Naive thymus-derived CD4-positive, alpha-beta T cell (primary cell): ENCODE measurements at regions not wholly inside any gene's neighbourhood (a gene's known extent, or its start where the extent isn't known, plus 50 kb on each side); places are given as distances from the start of the nearest gene placed in this dataset.

Experiments
- ATAC-seq: fragments of 150-1000 bp; cut with Tn5 transposase; 2 replicates; pipeline ENCODE4 v1.10.0; 2021; ENCODE audit warnings: mild to moderate bottlenecking, moderate library complexity
- CTCF ChIA-PET: fragments of 350-600 bp; sonication (Branson Sonifier 250); formaldehyde crosslinking; loops from one replicate; lab custom pipeline; 2021; ENCODE audit warnings: antibody characterized with exemption; lab: Charles Lee
- POLR2A ChIA-PET: fragments of 350-600 bp; sonication (Branson Sonifier 250); formaldehyde crosslinking; loops from one replicate; lab custom pipeline; 2021; ENCODE audit warnings: antibody characterized with exemption, inconsistent platforms; lab: Charles Lee
- DNase-seq, 9 donors: peaks; one replicate each; pipeline versions ENCODE4 v3.0.0 to v3.0.0-alpha.2; 2020 to 2022; ENCODE audit warnings: mixed read lengths in 1 of 9
- H3K27ac ChIP-seq: one replicate; pipeline ENCODE4 v1.7.0; 2013; ENCODE audit warnings: mild to moderate bottlenecking, low read depth, low read length, moderate library complexity
- H3K27me3 ChIP-seq, 2 donors: one replicate each; pipeline ENCODE4 v1.7.0; 2013; ENCODE audit warnings: low read length in 2 of 2, mild to moderate bottlenecking in 2 of 2, moderate library complexity in 2 of 2; ENCODE audit not compliant: control insufficient read depth in 2 of 2, insufficient read depth in 2 of 2
- H3K36me3 ChIP-seq, 3 experiments: 1 replicate in 2 of 3; 2 replicates in 1 of 3; pipeline ENCODE4 v1.7.0; 2013; ENCODE audit warnings: low read length in 3 of 3, mild to moderate bottlenecking in 3 of 3, moderate library complexity in 1 of 3; ENCODE audit not compliant: insufficient read depth in 3 of 3, control insufficient read depth in 2 of 3
- H3K4me1 ChIP-seq, 2 donors: one replicate each; pipeline ENCODE4 v1.7.0; 2013; ENCODE audit warnings: low read length in 2 of 2, mild to moderate bottlenecking in 2 of 2, moderate library complexity in 1 of 2; ENCODE audit not compliant: control insufficient read depth in 2 of 2, insufficient read depth in 2 of 2
- H3K4me3 ChIP-seq: 2 replicates; pipeline ENCODE4 v1.7.0; 2013; ENCODE audit warnings: mild to moderate bottlenecking, low read length
- H3K9me3 ChIP-seq, 3 experiments: 1 replicate in 2 of 3; 2 replicates in 1 of 3; pipeline ENCODE4 v1.7.0; 2013; ENCODE audit warnings: low read length in 3 of 3; ENCODE audit not compliant: control insufficient read depth in 2 of 3
- H3K27ac Mint-ChIP-seq, 9 donors: one replicate each; pipeline ENCODE4 v1.8.0; 2020 to 2022; ENCODE audit warnings: mixed read lengths in 9 of 9, mild to moderate bottlenecking in 8 of 9, moderate library complexity in 5 of 9, inconsistent platforms in 2 of 9
- H3K27me3 Mint-ChIP-seq, 5 donors: one replicate each; pipeline ENCODE4 v1.8.0; 2021 to 2022; ENCODE audit warnings: mixed read lengths in 5 of 5, mild to moderate bottlenecking in 1 of 5
- H3K36me3 Mint-ChIP-seq, 5 donors: one replicate each; pipeline ENCODE4 v1.8.0; 2020 to 2022; ENCODE audit warnings: mixed read lengths in 5 of 5, mild to moderate bottlenecking in 3 of 5, inconsistent platforms in 1 of 5
- H3K4me1 Mint-ChIP-seq, 7 donors: one replicate each; pipeline ENCODE4 v1.8.0; 2020 to 2022; ENCODE audit warnings: mixed read lengths in 7 of 7, mild to moderate bottlenecking in 3 of 7, inconsistent platforms in 1 of 7
- H3K4me3 Mint-ChIP-seq, 10 donors: one replicate each; pipeline ENCODE4 v1.8.0; 2020 to 2022; ENCODE audit warnings: mild to moderate bottlenecking in 10 of 10, mixed read lengths in 10 of 10, moderate library complexity in 6 of 10, inconsistent platforms in 2 of 10
- H3K9me3 Mint-ChIP-seq, 11 donors: one replicate each; pipeline ENCODE4 v1.8.0; 2020 to 2022; ENCODE audit warnings: mixed read lengths in 11 of 11, mild to moderate bottlenecking in 4 of 11, inconsistent platforms in 1 of 11, moderate library complexity in 1 of 11
- intact Hi-C, 2 donors: fragments of 100-400 bp; cut with micrococcal nuclease; formaldehyde crosslinking; loops; one replicate each; pipeline ENCODE4 v1.15.1; 2023

DNA sequence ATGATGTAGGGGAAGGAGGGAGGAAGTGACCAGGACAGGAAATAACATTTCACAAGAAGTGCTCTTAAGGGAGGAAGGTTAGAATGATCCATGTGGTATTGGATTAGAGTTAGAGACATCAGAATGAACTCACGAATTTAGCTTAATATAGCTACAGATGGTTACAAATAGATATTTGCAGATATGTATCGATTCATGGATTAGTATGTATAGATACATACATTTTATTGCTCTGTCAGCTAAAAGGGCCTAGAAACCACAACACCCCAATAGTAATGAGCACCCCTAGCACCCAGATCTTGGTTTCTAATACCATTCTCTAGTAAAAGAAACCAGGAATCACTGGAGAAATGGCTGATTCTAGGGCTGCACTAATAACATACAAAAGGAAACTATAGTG lies 59.6 kb upstream of the LTBP1 start:
- Histone ChIP-seq H3K27me3 (no peaks in the 10 kb centered on the region), H3K36me3 (no peaks in the 10 kb centered on the region), H3K4me3 (no peak overlapping the region), H3K27ac (no peak overlapping the region), H3K4me1 (no peaks in the 10 kb centered on the region), H3K9me3 (no peaks in the 10 kb centered on the region)
- DNase-seq: no peak
- POLR2A ChIA-PET: no interaction called here
- ATAC-seq: no peak
- H3K9me3 Mint-ChIP-seq: peaks cover 0 to 25% (median 6%) of the 10 kb centered on the region in 11 donors
- intact Hi-C loops: no loop called here
- CTCF ChIA-PET: no interaction called here
- peaks cover 0 to 3% (median 0%) of the 10 kb centered on the region in 5 donors for H3K36me3 Mint-ChIP-seq
- H3K4me1 Mint-ChIP-seq: no peaks in the 10 kb centered on the region
- no peak overlapping the region for H3K4me3 Mint-ChIP-seq
- H3K27me3 Mint-ChIP-seq: peaks cover 0 to 11% (median 4%) of the 10 kb centered on the region in 5 donors
- H3K27ac Mint-ChIP-seq: no peak overlapping the region

GRCh38 chr2:32894119-32894728 lies 52.5 kb upstream of the LTBP1 start:
- intact Hi-C loops: no loop called here
- no peak overlapping the region for H3K27ac ChIP-seq
- H3K36me3 Mint-ChIP-seq: peaks cover 0 to 3% (median 0%) of the 10 kb centered on the region in 5 donors
- no peak overlapping the region for H3K27ac Mint-ChIP-seq
- ATAC-seq (no peak), DNase-seq (no peak)
- no peaks in the 10 kb centered on the region for H3K27me3 ChIP-seq
- H3K4me3 ChIP-seq: no peak overlapping the region
- POLR2A ChIA-PET: no interaction called here
- H3K9me3 Mint-ChIP-seq: peaks cover 0 to 10% (median 4%) of the 10 kb centered on the region in 11 donors
- H3K4me1 Mint-ChIP-seq: peaks cover 0 to 7% (median 0%) of the 10 kb centered on the region in 7 donors
- CTCF ChIA-PET: no interaction called here
- no peak overlapping the region for H3K4me3 Mint-ChIP-seq
- no peaks in the 10 kb centered on the region for H3K9me3 ChIP-seq
- peaks cover 7 to 26% (median 21%) of the 10 kb centered on the region in 5 donors for H3K27me3 Mint-ChIP-seq
- H3K4me1 ChIP-seq: no peaks in the 10 kb centered on the region
- no peaks in the 10 kb centered on the region for H3K36me3 ChIP-seq

GRCh38 chr2:32895424-32895823 lies 51.3 kb upstream of the LTBP1 start:
- ATAC-seq (no peak), DNase-seq (no peak)
- Mint-ChIP-seq H3K4me3 (peak overlapping the region in 3 of 10 donors; percentile 3 to 25 (median 4)), H3K27ac (no peak overlapping the region), H3K36me3 (peaks cover 0 to 3% (median 0%) of the 10 kb centered on the region in 5 donors), H3K4me1 (peaks cover 0 to 7% (median 0%) of the 10 kb centered on the region in 7 donors), H3K27me3 (peaks cover 7 to 33% (median 24%) of the 10 kb centered on the region in 5 donors), H3K9me3 (peaks cover 0 to 10% (median 3%) of the 10 kb centered on the region in 11 donors)
- Histone ChIP-seq H3K4me1 (no peaks in the 10 kb centered on the region), H3K4me3 (no peak overlapping the region), H3K9me3 (no peaks in the 10 kb centered on the region), H3K27ac (no peak overlapping the region), H3K36me3 (no peaks in the 10 kb centered on the region), H3K27me3 (peaks cover 0 to under 1% of the 10 kb centered on the region in 2 donors)
- ChIA-PET POLR2A (no interaction called here), CTCF (no interaction called here)
- intact Hi-C loops: no loop called here
